GM12891 (cell line): ENCODE measurements at regions not wholly inside any gene's neighbourhood (a gene's known extent, or its start where the extent isn't known, plus 50 kb on each side); places are given as distances from the start of the nearest gene placed in this dataset.

Experiments
- POLR2A ChIP-seq: IDR thresholded peaks from 2 replicates; pipeline ENCODE4 v1.6.1; 2011; ENCODE audit warnings: low read depth, low read length, control low read depth
- POLR2AphosphoS5 ChIP-seq: IDR thresholded peaks from 2 replicates; pipeline ENCODE4 v1.6.1; 2011; ENCODE audit warnings: low read depth, low read length, control low read depth

- no peak for TF ChIP-seq POLR2A
- TF ChIP-seq POLR2AphosphoS5 = no peak
Observed at GRCh38 chr2:88896971-88897370, 205.5 kb downstream of the RPIA start.
